Transverse colon (tissue), 4 donors: ENCODE measurements at regions not wholly inside any gene's neighbourhood (a gene's known extent, or its start where the extent isn't known, plus 50 kb on each side); places are given as distances from the start of the nearest gene placed in this dataset.
A peak's percentile ranks its signal among the peaks of the same experiment; 100 is the strongest.

Experiments used
- DNase-seq: peaks from one replicate; pipeline ENCODE4 v3.0.0-alpha.2; 2019
- H3K27ac ChIP-seq, 4 donors: fragments of 200-600 bp; sonication (generic); 2 replicates each; pipeline ENCODE4 v1.5.1; 2016 to 2018; ENCODE audit warnings: inconsistent platforms in 4 of 4
- H3K27me3 ChIP-seq: fragments of 200-600 bp; sonication (generic); 2 replicates; pipeline ENCODE4 v1.5.1; 2017; ENCODE audit warnings: inconsistent platforms
- H3K36me3 ChIP-seq, 4 donors: fragments of 200-600 bp; sonication (generic); 2 replicates each; pipeline ENCODE4 v1.5.1; 2017 to 2019; ENCODE audit warnings: inconsistent platforms in 4 of 4
- H3K4me1 ChIP-seq, 4 donors: fragments of 200-600 bp; sonication (generic); 2 replicates each; pipeline ENCODE4 v1.5.1; 2017 to 2020; ENCODE audit warnings: inconsistent platforms in 4 of 4
- H3K4me3 ChIP-seq, 4 donors: fragments of 200-600 bp; sonication (generic); 1 replicate in 1 of 4; 2 replicates in 3 of 4; pipeline versions ENCODE4 v1.5.1 to v1.6.1; 2017 to 2019; ENCODE audit warnings: inconsistent platforms in 4 of 4
- H3K9me3 ChIP-seq, 2 donors: fragments of 200-600 bp; sonication (generic); 2 replicates each; pipeline ENCODE4 v1.5.1; 2017 to 2019; ENCODE audit warnings: inconsistent platforms in 2 of 2
- EP300 ChIP-seq: sonication (generic); formaldehyde crosslinking; IDR thresholded peaks from one replicate; pipeline ENCODE4 v1.6.1; 2017; ENCODE audit warnings: antibody characterized with exemption, low read depth
- POLR2A ChIP-seq: fragments of 450-650 bp; IDR thresholded peaks from one replicate; pipeline ENCODE4 v1.6.1; 2016; ENCODE audit warnings: antibody characterized with exemption, mild to moderate bottlenecking, moderate library complexity
- POLR2AphosphoS5 ChIP-seq, 3 donors: sonication (generic); formaldehyde crosslinking; IDR thresholded peaks; one replicate each; pipeline ENCODE4 v1.6.1; 2016; ENCODE audit warnings: antibody characterized with exemption in 3 of 3
- WGBS, 2 donors: methylation state at CpG; one replicate each; pipeline ENCODE4 v1.1.5; 2018; ENCODE audit warnings: low coverage in 1 of 2; 5-methylcytosine and 5-hydroxymethylcytosine counted together
- in situ Hi-C, 4 donors: fragments of 200-750 bp; cut with MboI; loops; one replicate each; pipeline versions ENCODE4 v1.15.0 to v1.15.1; 2017; ENCODE audit warnings: low sequenced_read_pairs in 3 of 4, low pct_ligation_motif_present in 1 of 4, low pct_unique_long_range_greater_than_20kb in 1 of 4
- intact Hi-C: fragments of 100-400 bp; cut with DNase I; formaldehyde crosslinking; loops from one replicate; pipeline ENCODE4 v1.15.1; 2023; ENCODE audit warnings: low total_unique reads
- TF ChIP-seq, protein P1 (sequence below), 5 experiments: fragments of 200-600 bp in 3 of 5; fragments of 450-650 bp in 2 of 5; sonication (generic) in 3 of 5; IDR thresholded peaks; 1 replicate in 2 of 5; 2 replicates in 3 of 5; pipeline ENCODE4 v1.5.1; 2016 to 2017; ENCODE audit warnings: antibody characterized with exemption in 5 of 5, inconsistent platforms in 3 of 5, mild to moderate bottlenecking in 2 of 5, moderate library complexity in 1 of 5

DNA sequence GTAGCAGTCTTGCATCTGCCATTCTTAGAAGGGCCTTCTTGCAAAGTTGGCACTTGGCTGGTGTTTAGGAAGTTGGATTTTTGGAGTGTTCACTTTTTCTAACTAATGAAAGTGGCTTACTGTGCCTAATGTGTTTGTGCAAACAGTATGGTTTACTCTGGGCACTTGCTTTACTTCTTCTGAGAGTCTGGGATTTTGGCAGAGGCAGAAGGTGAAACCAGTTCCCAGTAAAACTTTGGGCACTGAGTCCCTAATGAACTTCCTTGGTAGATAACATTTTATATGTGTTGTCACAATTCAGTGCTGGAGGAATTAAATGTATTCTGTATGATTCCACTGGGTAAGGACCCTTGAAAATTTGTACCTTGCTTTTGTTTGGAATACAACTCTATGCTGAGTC lies 155.7 kb downstream of the FAM170A start:
- H3K27ac ChIP-seq = no peak overlapping the region
- no peaks in the 10 kb centered on the region for H3K9me3 ChIP-seq
- H3K27me3 ChIP-seq = no peaks in the 10 kb centered on the region
- no peaks in the 10 kb centered on the region for H3K36me3 ChIP-seq
- DNase-seq = no peak
- TF ChIP-seq POLR2A = no peak
- TF ChIP-seq POLR2AphosphoS5 (IDR thresholded peaks at IDR 0.05) = no peak
- TF ChIP-seq, protein P1, sequence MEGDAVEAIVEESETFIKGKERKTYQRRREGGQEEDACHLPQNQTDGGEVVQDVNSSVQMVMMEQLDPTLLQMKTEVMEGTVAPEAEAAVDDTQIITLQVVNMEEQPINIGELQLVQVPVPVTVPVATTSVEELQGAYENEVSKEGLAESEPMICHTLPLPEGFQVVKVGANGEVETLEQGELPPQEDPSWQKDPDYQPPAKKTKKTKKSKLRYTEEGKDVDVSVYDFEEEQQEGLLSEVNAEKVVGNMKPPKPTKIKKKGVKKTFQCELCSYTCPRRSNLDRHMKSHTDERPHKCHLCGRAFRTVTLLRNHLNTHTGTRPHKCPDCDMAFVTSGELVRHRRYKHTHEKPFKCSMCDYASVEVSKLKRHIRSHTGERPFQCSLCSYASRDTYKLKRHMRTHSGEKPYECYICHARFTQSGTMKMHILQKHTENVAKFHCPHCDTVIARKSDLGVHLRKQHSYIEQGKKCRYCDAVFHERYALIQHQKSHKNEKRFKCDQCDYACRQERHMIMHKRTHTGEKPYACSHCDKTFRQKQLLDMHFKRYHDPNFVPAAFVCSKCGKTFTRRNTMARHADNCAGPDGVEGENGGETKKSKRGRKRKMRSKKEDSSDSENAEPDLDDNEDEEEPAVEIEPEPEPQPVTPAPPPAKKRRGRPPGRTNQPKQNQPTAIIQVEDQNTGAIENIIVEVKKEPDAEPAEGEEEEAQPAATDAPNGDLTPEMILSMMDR (IDR thresholded peaks at IDR 0.05) = no peak
- TF ChIP-seq EP300 = no peak
- in situ Hi-C loops = no loop called here
- no peaks in the 10 kb centered on the region for H3K4me1 ChIP-seq
- H3K4me3 ChIP-seq = no peak overlapping the region
- intact Hi-C loops = no loop called here

DNA sequence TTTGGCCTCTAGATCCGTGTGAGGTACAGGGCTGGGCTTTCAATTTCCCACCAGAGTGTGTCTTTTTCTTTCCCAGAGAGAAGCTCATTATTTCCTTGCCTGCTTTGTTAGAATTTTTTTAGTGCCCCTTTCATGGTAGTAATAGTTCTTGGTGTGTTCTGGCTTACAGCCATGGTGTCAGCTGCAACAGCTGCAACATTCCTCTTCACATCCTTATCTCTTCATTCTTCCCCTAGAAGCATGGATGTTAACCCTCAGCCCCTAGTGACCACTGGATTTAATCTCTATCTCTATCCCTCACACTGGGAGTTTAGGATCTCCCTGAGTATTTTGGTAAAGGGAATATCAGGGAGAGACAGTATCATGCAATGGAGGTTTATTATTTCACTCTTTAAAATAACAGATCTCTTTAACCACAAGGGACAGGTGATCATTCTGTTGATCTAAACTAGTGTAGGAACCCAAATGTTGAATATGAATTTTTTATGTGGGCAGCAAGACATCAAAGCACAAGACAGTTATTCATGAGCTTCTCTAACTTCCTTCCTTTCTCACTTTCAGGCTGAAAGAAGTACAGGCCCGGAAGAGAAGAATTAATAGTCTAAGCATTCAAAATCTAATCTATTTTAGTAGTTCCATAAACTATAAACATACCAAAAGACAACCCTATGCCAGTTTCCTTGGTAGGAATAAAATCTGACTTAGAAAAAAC lies 160.2 kb downstream of the FAM170A start:
- no peak overlapping the region for H3K4me3 ChIP-seq
- no peaks in the 10 kb centered on the region for H3K9me3 ChIP-seq
- H3K27me3 ChIP-seq = no peaks in the 10 kb centered on the region
- peaks cover 0 to 14% (median 5%) of the 10 kb centered on the region in 4 donors for H3K4me1 ChIP-seq
- TF ChIP-seq POLR2AphosphoS5 (IDR thresholded peaks at IDR 0.05) (no peak), EP300 (no peak), POLR2A (no peak)
- TF ChIP-seq, protein P1 (IDR thresholded peaks at IDR 0.05) = no peak
- intact Hi-C loops (no loop called here), in situ Hi-C loops (no loop called here)
- no peaks in the 10 kb centered on the region for H3K36me3 ChIP-seq
- H3K27ac ChIP-seq = no peak overlapping the region
- DNase-seq = no peak
- WGBS, 2 donors = 30 to 43% methylated on average over 2 of the region's 2 CpGs

DNA sequence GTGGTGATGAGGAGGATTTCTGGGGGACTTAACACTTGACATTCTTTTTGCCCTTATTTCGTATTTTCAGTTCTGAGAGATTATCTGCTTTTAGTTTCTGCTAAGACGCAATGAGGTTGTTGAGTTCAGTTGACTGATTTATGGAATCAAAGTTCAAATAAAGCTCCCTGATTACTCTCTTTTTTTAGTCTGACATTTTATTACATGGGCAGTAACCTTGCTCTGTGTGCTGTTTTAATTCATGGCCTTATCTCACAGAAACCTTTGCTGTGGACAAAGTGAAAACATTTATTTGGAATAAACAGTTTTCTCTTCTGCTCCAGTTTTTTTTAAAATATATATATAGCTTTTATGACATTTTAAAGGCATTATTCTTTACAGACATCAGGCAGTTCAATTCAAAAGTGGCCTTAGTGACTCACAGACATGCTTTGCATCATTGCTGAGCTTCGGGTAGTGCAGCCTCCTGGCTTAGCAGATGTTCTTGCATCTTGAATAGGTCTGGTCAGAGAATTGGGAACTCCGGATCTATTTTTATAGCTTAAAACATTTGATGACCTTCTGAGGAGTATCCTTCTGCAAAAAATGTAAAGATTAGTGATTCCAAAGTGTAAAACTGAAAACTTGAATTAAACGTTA lies 162.9 kb downstream of the FAM170A start:
- no peaks in the 10 kb centered on the region for H3K36me3 ChIP-seq
- H3K9me3 ChIP-seq = no peaks in the 10 kb centered on the region
- peak overlapping the region in 2 of 4 donors; percentile 3 to 12 for H3K27ac ChIP-seq
- peak; percentile 13 for DNase-seq
- intact Hi-C loops = no loop called here
- WGBS, 2 donors = 15 to 23% methylated on average over 5 of the region's 5 CpGs
- TF ChIP-seq POLR2A = no peak
- TF ChIP-seq POLR2AphosphoS5 (IDR thresholded peaks at IDR 0.05) = no peak
- no peak for TF ChIP-seq EP300
- TF ChIP-seq, protein P1 (IDR thresholded peaks at IDR 0.05) = no peak
- H3K4me1 ChIP-seq = peaks cover 0 to 14% (median 5%) of the 10 kb centered on the region in 4 donors
- no peak overlapping the region for H3K4me3 ChIP-seq
- H3K27me3 ChIP-seq = no peaks in the 10 kb centered on the region
- in situ Hi-C loops = no loop called here

DNA sequence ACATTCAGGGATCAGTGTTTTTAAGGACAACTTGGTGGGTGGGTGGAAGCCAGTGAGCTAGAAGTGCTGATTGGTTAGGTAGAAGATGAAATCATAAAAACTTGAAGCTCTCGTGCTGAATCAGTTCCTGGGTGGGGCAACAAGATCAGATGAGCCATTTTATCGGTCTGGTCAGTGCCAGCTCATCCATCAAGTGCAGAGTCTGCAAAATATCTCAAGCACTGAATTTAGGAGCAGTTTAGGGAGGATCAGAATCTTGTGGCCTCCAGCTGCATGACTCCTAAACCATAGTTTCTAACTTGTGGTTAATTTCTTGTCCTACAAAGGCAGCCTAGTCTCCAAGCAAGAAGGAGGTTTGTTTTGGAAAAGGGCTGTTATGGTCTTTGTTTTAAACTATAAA lies 166.4 kb downstream of the FAM170A start:
- WGBS, 2 donors = 33 to 51% methylated on average over 2 of the region's 2 CpGs
- H3K9me3 ChIP-seq = no peaks in the 10 kb centered on the region
- intact Hi-C loops = no loop called here

More for the DNA sequence above, 166.4 kb downstream of the FAM170A start:
- no peak overlapping the region for H3K27ac ChIP-seq
- H3K27me3 ChIP-seq = no peaks in the 10 kb centered on the region
- in situ Hi-C loops = no loop called here
- no peaks in the 10 kb centered on the region for H3K36me3 ChIP-seq
- no peak overlapping the region for H3K4me3 ChIP-seq
- TF ChIP-seq POLR2A (no peak), POLR2AphosphoS5 (IDR thresholded peaks at IDR 0.05) (no peak), EP300 (no peak)
- TF ChIP-seq, protein P1 (IDR thresholded peaks at IDR 0.05) = no peak
- no peak for DNase-seq
- H3K4me1 ChIP-seq = peaks cover 0 to 14% (median 5%) of the 10 kb centered on the region in 4 donors
